Stimulated activated CD4-positive, alpha-beta T cell treated with anti-CD3 and anti-CD28 coated beads, Interleukin-12 subunit alpha, Interleukin-12 subunit beta, amount 100 ng/mL, for 24 hours (primary cell): ENCODE measurements at regions not wholly inside any gene's neighbourhood (a gene's known extent, or its start where the extent isn't known, plus 50 kb on each side); places are given as distances from the start of the nearest gene placed in this dataset.
"Not testable (repeated sequence)": the region's sequence is repeated elsewhere in the genome, so short reads cannot be mapped to it uniquely, and the experiment has no call there.

ENCODE experiments used
- DNase-seq, 2 experiments: peaks; one replicate each; pipeline ENCODE4 v3.0.0-alpha.2; 2020; ENCODE audit warnings: low read depth in 2 of 2

DNA sequence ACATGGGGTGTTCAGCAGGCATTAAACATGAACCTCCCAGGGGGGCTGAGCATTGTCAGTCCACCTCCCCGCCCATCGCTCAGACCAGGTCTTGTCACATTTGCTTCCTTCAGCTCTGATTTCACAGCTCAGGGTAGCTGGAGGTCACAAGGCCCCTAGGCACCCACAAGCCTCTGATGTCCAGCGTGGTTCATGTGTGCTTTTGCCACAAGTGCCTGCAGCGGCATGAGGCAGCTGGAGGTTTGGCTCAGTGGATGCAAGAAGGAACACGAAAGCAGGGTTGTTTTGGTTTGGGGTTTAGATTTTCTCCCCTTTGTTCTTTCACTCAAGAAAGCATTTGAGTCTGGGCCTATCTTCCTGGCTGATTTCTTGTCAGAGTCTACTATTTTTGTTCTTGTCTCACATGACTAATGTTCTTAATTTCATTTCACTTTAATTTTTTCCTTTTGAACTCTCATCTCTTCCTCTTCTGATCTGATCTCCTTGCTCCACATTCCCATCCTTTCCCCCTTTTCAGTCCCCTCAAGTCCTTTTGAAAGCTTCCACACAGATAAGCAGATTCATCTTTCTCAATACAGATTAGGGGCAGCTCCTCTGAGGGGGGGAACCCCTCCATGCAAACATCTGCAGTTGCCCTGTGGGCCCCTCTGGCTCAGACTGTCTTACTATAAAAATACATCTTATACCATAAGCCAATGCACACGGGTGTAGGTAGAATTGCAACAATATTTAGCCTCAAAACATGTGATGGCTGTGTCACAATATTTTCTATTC is 68.1 kb upstream of the CEP85L start:
- DNase-seq: no peak

DNA sequence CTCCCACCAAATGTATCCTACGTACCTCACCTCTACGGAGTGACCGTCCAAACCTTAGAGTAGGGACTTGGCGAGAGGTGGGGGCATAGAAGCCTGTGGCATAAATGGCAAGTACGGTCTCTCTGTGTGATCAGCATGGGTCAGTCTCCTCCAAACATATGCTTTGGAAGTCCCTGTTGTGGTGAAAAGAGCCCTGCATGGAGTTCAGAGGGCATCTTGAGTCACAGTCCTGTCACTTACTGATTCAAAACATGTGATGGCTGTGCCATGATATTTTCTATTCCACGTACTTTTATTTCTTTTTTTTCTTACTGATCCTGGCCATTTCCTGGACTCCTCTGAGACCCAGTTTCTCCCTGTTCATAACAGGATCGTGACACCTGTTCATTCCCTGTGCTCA is 67.5 kb upstream of the CEP85L start:
- DNase-seq: no peak

DNA sequence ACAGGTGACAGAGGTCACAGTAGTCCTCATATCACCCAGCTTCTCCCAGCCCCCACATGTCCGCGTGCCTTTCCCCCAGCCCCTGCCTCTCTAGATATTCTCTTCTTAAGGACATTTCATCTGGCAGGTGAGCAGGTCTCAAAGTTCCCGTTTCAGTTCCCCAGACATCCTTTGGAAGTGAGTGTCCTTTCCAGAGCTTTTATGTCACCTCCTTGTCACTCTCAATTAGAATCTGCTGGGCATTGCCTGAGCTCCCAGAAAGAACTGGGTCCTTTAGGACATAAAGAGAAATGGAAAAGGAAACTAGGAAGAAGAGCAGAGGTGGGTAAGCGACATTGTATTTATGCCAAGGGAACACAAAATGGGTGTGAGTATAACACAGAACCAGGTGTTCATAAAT is 66.9 kb upstream of the CEP85L start:
- DNase-seq: no peak

DNA sequence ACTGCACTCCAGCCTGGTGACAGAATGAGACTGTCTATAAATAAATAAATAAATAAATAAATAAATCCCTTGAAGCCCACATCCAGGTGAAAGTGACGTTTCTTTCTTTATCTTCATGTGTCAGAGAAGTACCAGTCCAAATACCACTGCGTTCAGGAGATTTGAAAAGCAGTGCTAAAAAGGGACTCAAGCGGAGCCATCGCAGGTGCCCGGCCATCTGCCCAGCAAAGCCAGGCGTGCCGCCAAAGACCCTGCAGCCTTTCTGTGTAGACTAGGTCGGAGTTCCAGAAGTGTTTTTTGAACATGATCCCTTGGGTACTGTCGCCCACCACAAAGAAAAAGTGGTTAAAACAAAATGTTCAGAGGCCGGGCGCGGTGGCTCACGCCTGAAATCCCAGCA is 65.7 kb upstream of the CEP85L start:
- no peak for DNase-seq

DNA sequence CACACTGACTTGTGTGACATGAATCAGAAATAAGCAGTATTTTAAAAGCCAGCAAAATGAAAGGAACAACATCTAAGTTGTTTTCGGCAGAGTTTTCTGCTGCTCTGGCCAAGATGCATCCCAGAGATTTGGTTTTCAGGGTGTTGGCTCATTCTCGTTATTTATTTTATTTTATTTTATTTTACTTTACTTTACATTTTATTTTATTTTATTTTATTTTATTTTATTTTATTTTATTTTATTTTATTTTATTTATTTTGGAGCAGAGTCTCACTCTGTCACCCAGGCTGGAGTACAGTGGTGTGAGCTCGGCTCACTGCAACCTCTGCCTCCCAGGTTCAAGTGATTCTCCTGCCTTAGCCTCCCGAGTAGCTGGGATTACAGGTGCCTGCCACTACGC is 64.5 kb upstream of the CEP85L start:
- DNase-seq: not testable (repeated sequence)

DNA sequence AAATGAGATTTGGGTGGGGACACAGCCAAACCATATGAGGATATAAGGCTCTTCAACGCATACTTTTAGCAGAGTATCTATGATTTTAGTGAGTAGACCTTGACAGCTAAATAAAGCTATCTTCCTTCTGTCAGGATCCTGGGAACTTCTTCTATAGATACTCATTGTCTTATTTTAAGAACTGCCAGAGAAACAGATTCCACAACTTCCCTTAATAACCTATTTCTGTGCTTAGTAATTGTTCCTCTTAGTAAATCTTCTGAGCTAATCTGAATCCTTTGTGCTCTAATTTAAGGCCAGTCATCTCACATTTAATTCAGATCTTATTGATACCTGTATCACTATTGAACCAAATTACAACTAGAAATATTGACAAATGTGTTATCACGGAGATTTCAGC is 64.0 kb upstream of the CEP85L start:
- no peak for DNase-seq

DNA sequence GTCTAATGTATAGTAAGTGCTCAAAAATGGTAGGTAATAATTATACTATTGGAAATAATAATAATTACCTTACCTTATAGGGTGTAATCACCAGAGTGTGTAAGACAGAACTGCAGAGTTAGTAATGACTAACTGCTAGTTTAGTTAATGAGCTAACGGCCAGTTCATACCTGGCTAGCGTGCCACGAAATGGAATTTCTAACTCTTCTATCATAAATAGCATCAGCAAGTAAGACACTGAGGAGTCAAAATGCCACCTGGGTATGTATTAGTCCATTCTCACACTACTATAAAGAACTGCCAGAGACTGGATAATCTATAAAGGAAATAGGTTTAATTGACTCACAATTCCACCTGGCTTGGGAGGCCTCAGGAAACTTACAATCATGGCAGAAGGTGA is 63.4 kb upstream of the CEP85L start:
- no peak for DNase-seq

DNA sequence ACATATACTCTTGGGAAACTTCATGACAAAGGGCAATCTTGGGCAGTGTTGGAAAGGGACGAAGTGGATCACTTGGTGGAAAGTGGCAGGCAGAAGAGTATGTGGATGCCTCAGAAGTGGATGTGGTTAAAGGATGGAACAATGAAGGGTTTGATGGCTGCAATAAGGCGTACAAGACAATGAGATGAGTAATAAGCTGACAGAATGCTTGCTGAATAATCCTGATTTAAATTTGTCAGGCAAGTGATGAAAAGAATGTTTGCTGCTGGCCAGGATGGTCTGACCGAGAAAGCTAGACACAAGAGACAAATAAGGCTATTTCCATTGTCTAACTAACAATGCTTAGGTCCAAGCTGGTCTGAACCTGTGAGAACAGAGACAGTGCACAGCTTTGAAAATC is 61.6 kb upstream of the CEP85L start:
- no peak for DNase-seq

DNA sequence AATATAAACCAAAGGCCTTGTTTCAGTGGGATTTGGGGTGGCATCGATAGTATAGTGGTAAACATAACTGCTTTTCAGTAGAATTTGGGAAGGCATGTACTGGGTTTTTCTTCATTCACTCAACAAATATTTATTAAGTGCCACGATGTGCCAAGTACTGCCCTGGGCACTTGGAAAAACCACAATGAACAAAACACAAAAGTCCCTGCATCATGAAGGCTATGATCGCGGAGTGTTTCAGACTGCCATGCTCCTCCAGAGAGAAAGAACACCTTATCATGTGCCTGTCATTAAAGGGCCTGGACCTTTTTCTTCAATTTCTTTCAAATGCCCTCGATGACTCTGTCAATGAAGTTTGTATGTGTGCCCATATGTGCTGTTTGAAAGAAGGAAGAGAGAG is 59.2 kb upstream of the CEP85L start:
- DNase-seq: no peak

DNA sequence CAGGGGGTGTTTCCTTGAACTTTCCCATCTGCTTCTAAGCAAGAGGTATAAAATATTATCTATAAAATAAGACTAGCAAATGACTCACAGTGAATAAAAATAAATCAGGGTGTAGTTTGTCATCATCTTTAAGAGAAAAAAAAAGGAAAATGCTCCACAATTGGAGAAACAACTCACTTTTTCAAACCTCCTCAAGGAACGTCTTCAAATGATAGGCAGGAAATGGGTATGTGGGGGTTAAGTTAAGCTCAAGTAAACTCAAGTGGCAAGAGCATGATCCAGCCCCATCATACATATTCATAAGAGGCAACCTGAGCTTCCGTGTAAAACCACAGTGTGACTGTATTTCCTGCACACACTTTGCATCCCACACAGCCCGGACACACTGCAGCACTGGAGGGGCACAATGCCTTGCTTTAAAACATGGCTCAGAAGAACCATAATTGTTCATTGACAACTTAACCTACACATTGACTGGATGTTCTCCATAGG is 58.5 kb upstream of the CEP85L start:
- peak; percentile 39 to 55 for DNase-seq

DNA sequence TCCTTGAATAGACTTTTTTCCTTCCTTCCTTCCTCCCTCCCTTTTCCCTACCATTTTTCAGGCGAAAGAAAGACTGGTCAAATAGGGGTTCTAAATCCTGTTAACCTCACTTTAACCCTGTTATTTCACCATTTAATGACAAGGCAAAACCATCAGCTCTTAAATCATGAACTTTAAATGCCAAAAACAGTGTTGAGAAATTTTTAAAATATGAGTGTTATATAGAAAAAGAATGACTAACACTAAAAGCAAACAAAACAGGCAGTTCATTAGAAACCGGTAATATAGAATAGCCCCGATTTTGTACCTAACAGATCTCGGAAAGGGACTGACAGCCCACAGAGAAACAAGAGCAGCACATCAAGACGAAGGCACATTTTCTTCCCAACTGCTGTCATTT is 57.4 kb upstream of the CEP85L start:
- no peak for DNase-seq

DNA sequence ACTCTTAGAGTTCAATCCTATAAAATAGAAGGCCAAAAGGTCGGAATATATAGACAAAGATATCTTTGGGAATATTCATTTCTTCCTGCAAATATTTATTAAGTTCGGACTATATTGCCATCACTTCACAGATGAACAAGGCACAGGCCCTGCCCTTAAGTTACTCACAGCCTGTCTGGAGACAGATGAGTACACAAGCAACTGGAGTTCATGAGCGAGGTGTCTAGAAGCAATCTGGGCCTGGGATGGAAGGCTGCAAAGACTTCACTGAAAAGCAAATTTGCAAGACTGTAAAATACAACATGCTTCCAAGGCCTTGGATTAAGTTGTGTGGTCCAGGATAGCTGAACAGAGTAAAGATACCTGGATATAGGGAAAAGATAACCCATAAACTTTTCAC is 56.7 kb upstream of the CEP85L start:
- no peak for DNase-seq

DNA sequence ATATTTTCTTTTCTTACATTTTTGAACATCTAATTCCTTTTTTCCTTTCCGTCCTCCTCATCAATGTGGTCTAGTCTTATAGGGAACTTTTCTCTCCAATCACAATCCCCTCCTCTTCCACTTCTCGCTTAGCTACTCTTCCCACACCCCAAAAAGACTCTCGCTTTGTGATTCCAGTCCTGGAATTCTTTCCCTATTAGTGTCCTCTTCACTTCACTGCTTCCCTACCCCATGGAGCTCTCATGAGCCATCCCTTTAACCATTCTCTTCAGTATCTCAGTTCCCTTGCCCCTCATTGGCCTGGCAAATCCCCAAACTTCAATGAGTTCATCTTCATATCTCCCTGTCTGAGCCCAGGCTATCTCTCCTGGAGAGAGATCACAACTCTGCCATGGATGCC is 55.3 kb upstream of the CEP85L start:
- DNase-seq: no peak

DNA sequence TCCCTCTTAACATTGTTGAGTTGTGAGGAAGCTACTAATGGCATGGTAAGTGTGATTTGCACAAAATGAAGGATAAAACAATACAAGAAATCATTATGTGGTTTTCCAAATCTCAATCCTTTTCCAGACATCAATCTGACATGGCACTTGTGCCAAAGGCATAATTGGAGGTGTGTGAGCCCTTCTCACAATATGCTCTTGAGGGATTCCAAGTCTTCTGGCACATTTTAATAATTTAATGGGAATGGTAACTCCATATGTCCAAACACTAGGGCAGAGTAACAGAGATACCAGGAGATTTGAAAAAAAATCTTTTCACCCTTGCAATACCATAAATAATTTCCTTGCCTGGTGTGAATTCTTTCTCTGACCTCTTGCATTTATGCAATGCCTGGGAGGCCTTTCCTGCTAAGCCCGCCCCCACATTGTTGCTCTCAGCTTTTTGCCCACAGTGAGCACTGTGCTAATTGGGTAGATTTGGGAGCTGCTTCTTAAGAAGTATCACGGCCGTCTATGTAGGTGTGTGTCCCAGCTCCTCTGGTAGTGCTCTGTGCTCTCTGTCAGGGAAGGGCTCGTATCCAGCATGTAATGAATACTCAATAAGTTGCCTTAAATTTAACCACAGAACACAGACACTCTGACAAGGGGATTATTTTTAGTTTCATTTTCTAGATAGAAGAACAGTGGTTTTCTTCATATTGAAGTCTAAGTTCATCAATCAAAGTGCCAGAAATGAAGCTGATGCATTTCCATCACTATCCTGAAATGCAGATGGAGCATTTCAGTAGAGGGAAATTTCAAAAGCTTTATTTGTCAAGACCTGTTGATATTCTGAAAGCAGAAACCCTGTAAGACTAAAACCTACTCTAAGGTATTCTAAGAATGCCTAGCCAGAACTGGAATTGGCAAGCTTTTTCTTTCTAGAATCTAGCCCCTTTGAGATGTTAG is 54.4 kb upstream of the CEP85L start:
- no peak for DNase-seq

DNA sequence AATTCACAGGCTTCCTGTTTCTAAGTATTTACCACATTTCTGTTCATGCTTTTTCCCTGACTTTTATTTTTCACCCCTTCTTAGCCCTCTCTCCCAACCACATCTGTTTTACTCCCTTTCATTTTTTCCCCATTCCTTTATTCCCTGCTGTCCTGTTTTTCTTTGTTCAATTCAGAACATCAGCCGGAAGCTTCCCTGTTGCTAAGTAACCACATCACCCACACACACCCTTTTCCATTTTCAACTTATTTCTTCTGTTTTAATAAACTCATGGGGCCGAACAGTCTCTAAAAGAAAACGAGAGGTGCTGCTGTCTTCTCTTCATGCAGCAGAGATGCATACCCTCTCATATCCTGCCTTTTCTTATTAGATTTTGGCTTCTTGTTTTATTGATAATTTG is 53.5 kb upstream of the CEP85L start:
- no peak for DNase-seq

DNA sequence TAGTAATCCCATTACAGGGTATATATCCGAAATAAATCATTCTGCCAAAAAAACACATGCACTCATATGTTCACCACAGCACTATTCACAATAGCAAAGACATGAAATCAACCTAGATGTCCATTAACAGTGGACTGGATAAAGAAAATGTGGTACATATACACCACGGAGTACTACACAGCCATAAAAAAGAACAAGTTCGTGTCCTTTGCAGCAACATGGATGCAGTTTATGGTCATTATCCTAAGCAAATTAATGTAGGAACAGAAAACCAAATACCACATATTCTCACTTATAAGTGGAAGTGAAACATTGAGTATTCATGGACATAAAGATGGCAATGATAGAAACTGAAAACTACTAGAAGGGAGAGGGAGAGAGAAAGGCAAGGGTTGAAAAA is 49.9 kb upstream of the CEP85L start:
- not testable (repeated sequence) for DNase-seq
